Activated CD4-positive, alpha-beta T cell treated with anti-CD3 and anti-CD28 coated beads for 4 hours (primary cell): ENCODE measurements at regions not wholly inside any gene's neighbourhood (a gene's known extent, or its start where the extent isn't known, plus 50 kb on each side); places are given as distances from the start of the nearest gene placed in this dataset.
"Not testable (repeated sequence)": the region's sequence is repeated elsewhere in the genome, so short reads cannot be mapped to it uniquely, and the experiment has no call there.

Experiments
- DNase-seq, 2 donors: peaks; one replicate each; pipeline ENCODE4 v3.0.0-alpha.2; 2020

- no peak for DNase-seq
Measured at GRCh38 chr17:45650561-45650960, 133.6 kb upstream of the CRHR1 start.

- DNase-seq, result no peak
Measured at GRCh38 chr17:45651145-45651709, 132.9 kb upstream of the CRHR1 start.

DNA sequence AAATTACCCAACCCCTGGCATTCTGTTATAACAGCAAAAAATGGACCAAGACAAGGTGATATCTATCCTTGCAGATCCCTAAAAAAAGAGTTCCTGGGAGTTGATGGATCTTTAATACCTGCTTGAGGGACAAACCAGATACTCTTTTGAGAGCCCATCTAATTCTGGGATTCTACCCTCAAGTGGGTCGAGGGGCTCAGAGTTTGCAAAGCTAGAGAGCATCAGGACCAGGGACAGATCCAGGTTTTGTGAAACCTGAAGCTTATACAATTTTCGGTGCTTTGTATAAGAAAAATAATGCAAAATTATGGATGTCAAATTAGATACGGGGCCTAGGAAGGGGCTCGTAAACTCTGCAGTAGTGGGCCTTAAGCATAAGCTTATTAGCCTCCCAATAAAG, 130.5 kb upstream of the CRHR1 start:
- no peak for DNase-seq

DNA sequence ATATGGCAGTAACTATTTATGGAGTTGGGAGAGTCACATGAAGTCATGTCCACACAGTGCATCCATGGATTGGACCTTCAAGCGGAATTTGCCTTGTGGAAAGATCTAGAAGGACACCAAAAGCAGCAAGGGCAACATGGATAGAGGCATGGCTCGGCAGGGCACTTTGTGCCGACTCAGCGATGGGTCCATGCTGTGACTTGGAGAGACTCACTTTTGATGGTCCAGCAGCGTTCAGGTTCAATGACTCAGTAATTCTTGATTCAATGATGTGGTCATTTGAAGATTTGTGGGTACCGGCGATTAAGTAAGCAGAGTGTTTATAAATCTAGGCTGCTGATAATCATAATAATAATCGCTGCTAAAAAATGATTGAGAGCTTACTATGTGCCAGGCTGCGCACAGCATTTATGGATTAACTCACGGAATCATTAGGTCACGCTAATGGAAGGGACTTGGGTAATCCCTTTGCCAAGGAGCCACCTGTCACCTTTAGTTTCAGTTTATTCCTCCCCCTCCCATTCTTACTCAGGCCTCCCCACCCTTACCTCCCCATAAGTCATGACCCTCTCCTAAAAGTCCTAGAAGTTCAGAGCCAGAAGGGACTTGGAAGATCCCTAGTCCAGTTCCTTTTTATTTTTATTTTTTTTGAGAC, 127.5 kb upstream of the CRHR1 start:
- no peak for DNase-seq

- DNase-seq, result no peak
Measured at GRCh38 chr17:45660474-45660873, 123.6 kb upstream of the CRHR1 start.

- no peak for DNase-seq
Measured at GRCh38 chr17:45662432-45662831, 121.7 kb upstream of the CRHR1 start.

DNA sequence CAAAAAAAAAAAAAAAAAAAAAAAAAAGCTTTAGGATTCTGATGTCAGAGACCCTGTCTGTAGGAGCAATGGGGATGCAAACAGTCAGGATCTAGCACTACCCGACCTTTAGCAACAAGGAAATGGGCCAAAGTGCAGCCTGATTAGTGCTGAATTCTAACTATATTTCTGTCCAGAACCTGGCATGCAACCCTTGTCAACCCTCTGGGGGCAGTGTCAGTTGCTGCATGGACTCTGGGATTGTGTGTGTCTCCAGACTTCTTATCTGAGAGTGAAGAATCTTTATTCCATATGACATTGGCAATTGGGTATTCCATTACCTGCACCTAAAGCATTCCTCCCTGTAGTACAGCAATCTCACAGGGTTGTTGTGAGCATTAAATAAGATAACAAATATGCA, 120.3 kb upstream of the CRHR1 start:
- no peak for DNase-seq

DNA sequence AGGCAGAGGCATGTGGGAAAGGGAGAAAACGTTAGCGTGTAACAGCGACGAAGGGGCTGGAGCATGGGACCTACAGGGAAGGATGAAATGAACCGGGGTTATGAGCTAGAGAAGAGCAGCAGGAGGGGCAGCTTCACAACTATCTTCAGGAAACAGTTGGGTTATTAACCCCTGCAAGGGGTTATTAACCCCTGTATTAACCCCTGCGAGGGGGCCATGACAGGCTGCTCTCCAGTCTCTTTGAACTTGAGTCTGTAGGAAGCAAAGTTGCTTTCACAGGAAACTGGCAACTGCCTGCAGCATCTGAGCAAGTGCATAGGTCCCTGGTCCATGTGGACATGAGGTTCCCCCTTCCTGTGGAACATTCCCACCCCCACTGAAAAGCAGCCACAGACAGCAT, 119.2 kb upstream of the CRHR1 start:
- DNase-seq, result no peak

GRCh38 chr17:45666046-45666600, 118.0 kb upstream of the CRHR1 start:
- DNase-seq, result no peak

DNA sequence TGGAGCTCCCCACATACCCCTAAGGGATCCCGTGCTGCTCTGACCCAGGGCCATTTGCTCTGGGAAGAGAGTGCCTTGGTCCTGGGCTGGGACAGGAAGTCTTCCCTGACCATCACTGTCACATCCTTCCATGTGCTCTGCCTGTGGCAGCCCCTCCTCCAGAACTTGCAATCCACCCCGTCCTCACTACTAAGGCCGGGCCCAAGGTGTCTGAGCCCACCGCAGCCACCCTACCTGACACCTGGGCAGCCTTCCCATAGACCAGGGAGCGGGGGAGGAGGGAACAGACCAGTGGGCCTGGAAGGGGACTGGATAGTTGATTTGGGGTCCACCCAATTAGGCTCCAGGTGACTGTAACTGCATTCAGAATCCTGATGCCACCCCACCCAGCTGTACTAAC, 117.5 kb upstream of the CRHR1 start:
- DNase-seq, result no peak

DNA sequence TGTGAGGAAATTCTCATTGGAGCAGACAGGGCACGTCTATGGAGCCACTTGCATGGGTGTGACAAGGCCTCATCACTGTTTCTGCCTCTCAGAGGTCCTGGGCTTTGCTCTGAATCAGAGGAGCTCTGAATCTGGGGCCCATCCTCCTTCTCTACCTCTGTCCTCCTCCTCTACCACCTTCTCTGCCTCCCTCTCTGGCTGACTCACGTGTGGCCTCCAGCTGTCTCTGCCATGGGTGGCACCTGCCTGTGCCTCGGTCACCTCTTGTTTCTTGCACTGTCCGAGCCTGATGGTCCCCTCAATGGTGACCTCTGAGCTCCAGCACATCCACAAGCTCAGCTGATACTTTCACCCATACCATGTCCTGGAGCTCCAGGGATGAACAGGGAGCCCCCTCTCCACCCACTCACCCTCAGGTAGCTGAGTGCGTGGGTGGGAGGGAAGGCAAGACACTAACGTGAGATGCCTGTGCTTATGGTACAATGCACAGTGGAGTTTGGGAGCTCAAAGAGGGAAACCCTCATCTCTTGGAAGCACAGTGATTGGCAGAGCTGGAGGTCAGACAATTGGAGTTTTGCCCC, 116.4 kb upstream of the CRHR1 start:
- no peak for DNase-seq

- no peak for DNase-seq
Measured at GRCh38 chr17:45668316-45668715, 115.8 kb upstream of the CRHR1 start.

- DNase-seq, result no peak
Measured at GRCh38 chr17:45672301-45672700, 111.8 kb upstream of the CRHR1 start.

GRCh38 chr17:45672792-45673191, 111.3 kb upstream of the CRHR1 start:
- no peak for DNase-seq

DNA sequence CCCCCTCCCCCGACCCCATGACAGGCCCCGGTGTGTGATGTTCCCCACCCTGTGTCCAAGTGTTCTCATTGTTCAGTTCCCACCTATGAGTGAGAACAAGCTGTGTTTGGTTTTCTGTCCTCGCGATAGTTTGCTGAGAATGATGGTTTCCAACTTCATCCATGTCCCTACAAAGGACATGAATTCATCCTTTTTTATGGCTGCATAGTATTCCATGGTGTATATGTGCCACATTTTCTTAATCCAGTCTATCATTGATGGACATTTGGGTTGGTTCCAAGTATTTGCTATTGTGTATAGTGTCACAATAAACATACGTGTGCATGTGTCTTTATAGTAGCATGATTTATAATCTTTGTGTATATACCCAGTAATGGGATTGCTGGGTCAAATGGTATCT, 110.4 kb upstream of the CRHR1 start:
- DNase-seq, result not testable (repeated sequence)

DNA sequence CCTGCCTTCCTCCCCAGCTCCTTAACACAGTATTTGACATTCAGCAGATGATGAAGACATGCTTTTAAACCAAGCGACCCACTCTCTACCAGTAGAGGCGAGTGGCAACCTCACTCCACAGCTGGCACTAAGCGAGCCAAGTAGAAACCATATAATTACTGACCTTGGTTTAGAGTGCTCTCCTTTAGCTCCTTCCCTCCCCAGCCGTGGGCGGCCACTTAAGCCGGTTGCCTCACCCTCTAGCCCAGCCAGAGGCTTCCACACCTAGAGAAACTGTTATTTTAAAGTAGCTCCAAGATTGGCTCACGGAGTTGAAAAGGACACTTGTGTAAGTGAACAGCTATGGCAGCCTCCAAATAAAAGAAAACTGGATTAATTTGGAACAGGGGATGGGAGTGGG, 109.1 kb upstream of the CRHR1 start:
- no peak for DNase-seq

DNA sequence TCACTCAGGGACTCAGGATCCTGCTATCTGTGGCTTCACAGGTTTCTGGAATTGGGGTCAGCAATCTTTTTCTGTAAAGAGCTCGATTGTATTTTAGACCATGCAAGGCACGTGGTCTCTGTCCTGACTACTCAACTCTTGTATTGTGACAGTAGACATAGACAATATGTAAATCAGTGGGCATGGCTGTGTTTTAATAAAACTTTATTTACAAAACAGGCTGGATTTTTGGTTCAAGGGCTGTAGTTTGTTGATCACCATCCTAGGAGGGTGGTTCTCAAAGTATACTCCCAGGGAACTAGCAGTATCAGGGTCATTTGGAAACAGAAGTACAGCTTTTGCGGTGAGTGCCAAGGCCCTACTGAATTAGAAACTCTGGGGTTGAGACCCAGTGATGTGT, 108.2 kb upstream of the CRHR1 start:
- DNase-seq, result no peak

DNA sequence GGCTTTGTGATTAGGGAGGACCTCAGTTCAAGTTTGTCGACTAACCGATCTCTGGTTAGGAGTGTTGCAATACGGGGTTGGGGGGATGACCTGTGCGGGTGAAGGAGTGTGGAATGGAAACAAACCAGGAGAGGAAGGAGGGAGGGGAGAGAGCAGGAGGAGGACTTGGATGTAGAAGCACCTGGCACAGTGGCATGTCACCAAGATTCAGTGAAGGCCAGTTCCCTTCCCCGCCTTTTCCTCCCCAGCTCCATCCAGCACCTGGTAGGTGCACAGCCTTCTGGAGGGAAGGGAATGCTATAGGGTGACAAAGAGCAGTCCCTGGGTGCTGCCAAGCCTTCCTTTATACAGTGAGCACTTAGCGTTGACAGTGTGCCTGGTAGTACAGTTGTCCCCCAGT, 107.4 kb upstream of the CRHR1 start:
- DNase-seq, result no peak

GRCh38 chr17:45677770-45678169, 106.3 kb upstream of the CRHR1 start:
- DNase-seq, result no peak

DNA sequence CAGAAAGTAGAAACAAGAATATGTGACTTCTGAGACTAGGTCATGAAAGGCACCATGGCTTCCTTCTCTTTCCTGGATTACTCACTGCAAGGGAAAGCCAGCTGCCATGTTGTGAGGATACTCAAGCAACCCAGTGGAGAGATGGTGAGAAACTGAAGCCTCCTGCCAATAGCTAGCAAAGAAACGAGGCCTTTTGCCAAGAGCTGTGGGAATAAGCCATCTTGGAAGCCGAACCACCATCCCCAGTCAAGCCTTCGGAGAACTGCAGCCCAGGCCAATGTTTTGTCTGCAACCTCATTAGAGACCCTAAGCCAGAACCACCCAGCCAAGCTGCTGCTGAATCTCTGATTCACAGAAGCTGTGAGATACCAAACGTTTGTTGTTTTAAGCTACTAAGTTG, 104.7 kb upstream of the CRHR1 start:
- no peak for DNase-seq

DNA sequence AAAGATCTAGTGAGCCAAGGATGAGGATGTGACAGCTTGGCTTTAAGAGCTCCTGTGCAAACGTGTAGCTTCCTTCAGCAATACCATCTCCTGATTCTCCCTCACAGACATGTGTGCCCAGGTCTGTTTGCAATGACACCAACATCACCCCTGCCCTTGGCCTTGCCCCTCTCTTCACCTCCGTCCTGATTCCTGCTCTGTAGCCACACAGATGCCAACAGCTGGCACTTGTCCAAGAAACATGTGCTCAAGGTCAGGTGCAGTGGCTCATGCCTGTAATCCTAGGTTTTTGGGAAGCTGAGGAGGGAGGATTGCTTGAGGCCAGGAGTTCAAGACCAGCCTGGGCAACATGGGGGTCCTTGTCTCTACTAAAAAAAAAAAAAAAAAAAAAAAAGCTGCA, 103.8 kb upstream of the CRHR1 start:
- DNase-seq, result no peak

DNA sequence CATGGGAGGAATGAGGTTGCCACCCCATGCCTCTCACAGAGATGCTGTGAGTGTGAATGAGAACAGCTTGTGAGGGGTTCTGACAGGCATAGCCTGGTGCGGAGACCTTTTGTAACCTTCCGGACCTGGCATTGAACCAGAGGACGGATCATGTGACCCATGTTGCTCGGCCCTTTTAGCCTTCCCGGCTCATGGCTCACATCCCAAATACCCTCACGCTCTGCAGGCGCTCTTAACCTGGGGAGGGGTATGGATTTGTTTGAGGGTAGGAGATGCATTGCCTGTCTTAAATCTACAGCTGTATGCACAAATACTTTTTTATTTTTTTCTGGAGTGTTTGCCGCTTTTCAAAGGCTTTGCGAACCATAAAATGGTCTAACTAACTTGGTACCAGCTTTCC, 102.4 kb upstream of the CRHR1 start:
- DNase-seq, result no peak

GRCh38 chr17:45686250-45686649, 97.9 kb upstream of the CRHR1 start:
- no peak for DNase-seq

- DNase-seq, result no peak
Measured at GRCh38 chr17:45687594-45687993, 96.5 kb upstream of the CRHR1 start.

DNA sequence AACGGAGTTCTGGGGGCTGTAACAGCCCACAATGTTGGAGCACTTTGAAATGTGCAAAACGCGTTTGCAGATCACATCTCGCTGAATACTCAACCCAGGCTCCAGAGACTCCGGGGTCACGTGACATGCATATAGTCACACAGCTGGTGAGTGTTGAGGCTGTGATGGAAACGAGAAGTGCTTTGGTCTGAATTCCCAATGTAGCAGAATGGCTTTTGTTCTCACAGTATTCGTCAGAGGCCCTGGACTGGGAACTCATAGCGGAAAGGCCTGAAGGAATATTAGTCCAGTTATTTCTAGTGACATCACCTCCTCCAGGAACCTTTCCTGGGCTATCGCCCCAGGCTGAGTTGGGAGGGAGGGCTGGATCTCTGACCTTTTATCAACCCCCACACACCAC, 95.8 kb upstream of the CRHR1 start:
- DNase-seq, result no peak
